ENCODE measurements at regions not wholly inside any gene's neighbourhood (a gene's known extent, or its start where the extent isn't known, plus 50 kb on each side); places are given as distances from the start of the nearest gene placed in this dataset.
"Not testable (repeated sequence)": the region's sequence is repeated elsewhere in the genome, so short reads cannot be mapped to it uniquely, and the experiment has no call there.

DNA sequence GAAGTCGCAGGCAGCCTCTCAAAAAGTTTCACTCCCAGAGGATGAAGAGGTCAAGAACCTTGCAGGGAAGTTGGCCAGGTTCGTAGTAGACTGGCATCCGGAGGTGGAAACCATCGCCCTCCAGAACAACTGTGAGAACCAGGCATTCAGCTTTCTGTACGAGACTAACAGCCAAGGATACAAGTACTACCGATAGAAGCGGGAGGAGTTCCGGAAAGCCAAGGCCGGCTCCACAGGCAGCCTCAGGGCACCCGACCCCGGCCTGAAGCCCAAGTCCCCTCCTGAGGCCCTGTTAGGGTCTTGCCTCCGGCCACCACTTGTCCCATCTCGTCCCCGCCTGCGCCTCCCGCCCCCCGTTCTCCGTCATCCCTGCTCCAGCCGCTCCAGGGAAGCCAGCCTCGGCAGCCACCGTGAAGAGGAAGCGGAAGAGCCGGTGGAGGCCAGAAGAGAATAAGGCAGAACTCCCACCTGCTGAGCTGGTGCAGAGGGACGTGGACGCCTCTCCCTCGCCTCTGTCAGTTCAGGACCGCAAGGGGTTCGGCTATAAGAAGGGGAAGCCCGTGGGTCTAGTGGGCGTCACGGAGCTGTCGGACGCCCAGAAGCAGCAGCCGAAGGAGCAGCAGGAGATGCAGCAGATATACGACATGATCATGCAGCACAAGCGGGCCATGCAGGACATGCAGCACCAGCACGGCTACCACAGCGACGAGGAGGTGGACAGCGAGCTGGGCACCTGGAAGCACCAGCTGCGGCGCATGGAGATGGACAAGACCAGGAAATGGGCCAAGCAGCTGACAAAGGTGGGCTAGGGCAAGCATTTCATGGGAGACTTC is 366.8 kb upstream of the ATXN7L3B start:
- no peak overlapping the region for H3K27ac ChIP-seq (ENCODE audit: low read length)
- DNase-seq, result no peak
- no peak overlapping the region for H3K4me2 ChIP-seq (ENCODE audit: low read depth, low read length, poor library complexity, severe bottlenecking)
- H4K20me1 ChIP-seq (ENCODE audit: insufficient read depth, low read depth, low read length), result no peaks in the 10 kb centered on the region
- no peak overlapping the region for H2AFZ ChIP-seq (ENCODE audit: low read length)
- H3K9ac ChIP-seq (ENCODE audit: low read length), result no peak overlapping the region
- no peak overlapping the region for H3K4me3 ChIP-seq (ENCODE audit: low read length)
- H3K27me3 ChIP-seq (ENCODE audit: low read length), result no peaks in the 10 kb centered on the region
- no peaks in the 10 kb centered on the region for H3K79me2 ChIP-seq (ENCODE audit: low read length)
- no peaks in the 10 kb centered on the region for H3K36me3 ChIP-seq (ENCODE audit: insufficient read depth, low read length)
- H3K4me1 ChIP-seq (ENCODE audit: low read length), result no peaks in the 10 kb centered on the region
- H3K9me2 ChIP-seq (replicated peaks; ENCODE audit: insufficient read depth, low read length), result no peaks in the 10 kb centered on the region
- H3K9me3 ChIP-seq (ENCODE audit: low read length), result no peaks in the 10 kb centered on the region

DNA sequence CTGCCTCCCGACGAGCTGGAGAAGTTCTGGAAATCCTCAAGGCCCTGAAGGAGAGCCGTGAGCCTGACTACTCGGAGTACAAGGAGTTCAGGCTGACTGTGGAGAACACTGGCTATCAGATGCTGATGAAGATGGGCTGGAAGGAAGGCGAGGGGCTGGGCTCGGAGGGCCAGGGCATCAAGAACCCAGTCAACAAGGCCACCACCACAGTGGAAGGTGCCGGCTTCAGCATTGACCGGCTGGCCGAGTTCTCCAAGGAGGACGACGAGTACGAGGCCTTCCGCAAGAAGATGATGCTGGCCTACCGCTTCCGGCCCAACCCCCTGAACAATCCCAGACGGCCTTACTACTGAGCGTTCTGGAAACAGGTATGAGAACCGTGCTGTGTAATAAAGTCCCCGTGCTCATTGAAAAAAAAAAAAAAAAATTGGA is 366.1 kb upstream of the ATXN7L3B start:
- Histone ChIP-seq H3K9me2 (replicated peaks; ENCODE audit: insufficient read depth, low read length) (no peaks in the 10 kb centered on the region), H3K4me2 (ENCODE audit: low read depth, low read length, poor library complexity, severe bottlenecking) (no peak overlapping the region), H3K27ac (ENCODE audit: low read length) (no peak overlapping the region), H3K36me3 (ENCODE audit: insufficient read depth, low read length) (no peaks in the 10 kb centered on the region), H3K9me3 (ENCODE audit: low read length) (no peaks in the 10 kb centered on the region), H3K4me3 (ENCODE audit: low read length) (no peak overlapping the region), H3K4me1 (ENCODE audit: low read length) (no peaks in the 10 kb centered on the region), H4K20me1 (ENCODE audit: insufficient read depth, low read depth, low read length) (no peaks in the 10 kb centered on the region), H3K9ac (ENCODE audit: low read length) (no peak overlapping the region), H3K27me3 (ENCODE audit: low read length) (no peaks in the 10 kb centered on the region), H2AFZ (ENCODE audit: low read length) (no peak overlapping the region), H3K79me2 (ENCODE audit: low read length) (no peaks in the 10 kb centered on the region)
- DNase-seq, result no peak

DNA sequence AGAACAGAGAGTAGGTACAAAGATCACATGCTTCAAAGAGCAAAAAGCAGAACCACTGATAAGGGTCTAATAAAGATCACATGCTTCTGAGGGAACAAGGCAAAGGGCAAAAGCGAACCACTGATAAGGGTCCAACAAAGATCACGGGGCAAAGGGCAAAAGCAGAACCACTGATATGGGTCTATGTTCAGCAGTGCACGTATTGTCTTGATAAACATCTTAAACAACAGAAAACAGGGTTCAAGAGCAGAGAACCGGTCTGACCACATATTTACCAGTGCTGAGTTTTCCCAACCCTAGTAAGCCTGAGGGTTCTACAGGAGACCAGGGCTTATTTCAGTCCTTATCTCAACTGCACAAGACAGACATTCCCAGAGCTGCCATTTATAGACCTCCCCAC is 362.7 kb upstream of the ATXN7L3B start:
- not testable (repeated sequence) for H3K9ac ChIP-seq (ENCODE audit: low read length); H3K27ac ChIP-seq (ENCODE audit: low read length); H3K27me3 ChIP-seq (ENCODE audit: low read length); H3K79me2 ChIP-seq (ENCODE audit: low read length); DNase-seq; H4K20me1 ChIP-seq (ENCODE audit: insufficient read depth, low read depth, low read length); H3K9me3 ChIP-seq (ENCODE audit: low read length); H3K4me3 ChIP-seq (ENCODE audit: low read length); H3K4me1 ChIP-seq (ENCODE audit: low read length); H3K9me2 ChIP-seq (replicated peaks; ENCODE audit: insufficient read depth, low read length); H2AFZ ChIP-seq (ENCODE audit: low read length); H3K36me3 ChIP-seq (ENCODE audit: insufficient read depth, low read length); H3K4me2 ChIP-seq (ENCODE audit: low read depth, low read length, poor library complexity, severe bottlenecking)

DNA sequence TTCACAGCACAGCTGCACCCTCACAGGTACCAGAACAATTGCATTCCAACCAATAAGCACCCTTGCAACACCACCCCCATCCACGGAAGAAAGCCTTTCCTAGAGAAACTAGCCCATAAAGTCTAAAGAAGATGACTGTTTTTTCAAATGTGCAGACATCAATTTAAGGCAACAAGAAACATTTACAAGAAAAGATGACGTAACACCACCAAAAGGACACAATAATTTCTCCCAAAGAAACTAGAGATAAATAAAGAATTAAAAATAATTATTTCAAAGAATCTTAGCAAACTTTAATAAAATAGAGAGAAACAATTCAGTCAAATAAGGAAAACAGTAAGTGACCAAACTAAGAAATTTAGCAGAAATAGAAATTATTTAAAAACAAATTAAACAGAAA is 352.3 kb upstream of the ATXN7L3B start:
- Histone ChIP-seq H3K79me2 (ENCODE audit: low read length) (no peaks in the 10 kb centered on the region), H3K27me3 (ENCODE audit: low read length) (no peaks in the 10 kb centered on the region), H3K9me2 (replicated peaks; ENCODE audit: insufficient read depth, low read length) (no peaks in the 10 kb centered on the region), H3K9me3 (ENCODE audit: low read length) (no peaks in the 10 kb centered on the region), H3K36me3 (ENCODE audit: insufficient read depth, low read length) (no peaks in the 10 kb centered on the region), H4K20me1 (ENCODE audit: insufficient read depth, low read depth, low read length) (no peaks in the 10 kb centered on the region), H3K27ac (ENCODE audit: low read length) (no peak overlapping the region), H3K4me1 (ENCODE audit: low read length) (no peaks in the 10 kb centered on the region), H3K4me3 (ENCODE audit: low read length) (no peak overlapping the region), H2AFZ (ENCODE audit: low read length) (no peak overlapping the region), H3K4me2 (ENCODE audit: low read depth, low read length, poor library complexity, severe bottlenecking) (no peak overlapping the region), H3K9ac (ENCODE audit: low read length) (no peak overlapping the region)
- DNase-seq, result no peak

DNA sequence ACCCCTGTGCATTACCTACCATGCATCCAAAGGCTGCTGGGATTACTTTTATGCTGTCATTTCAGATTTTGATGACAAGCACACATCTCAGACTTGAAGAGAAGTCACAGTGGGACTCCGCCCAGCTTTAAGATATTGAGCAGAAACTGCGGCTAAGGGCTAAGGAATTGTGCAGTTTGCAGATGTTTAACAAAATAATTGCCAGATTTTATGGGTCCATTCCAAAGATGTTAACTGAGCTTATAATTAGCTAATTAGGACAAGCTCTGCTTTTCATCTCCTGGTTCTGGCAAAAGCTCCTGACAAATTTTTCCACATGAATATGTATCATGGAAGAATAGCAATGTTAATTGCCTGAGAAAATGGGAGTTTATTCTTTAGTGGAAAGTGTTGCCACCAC is 344.4 kb upstream of the ATXN7L3B start:
- Histone ChIP-seq H3K4me2 (ENCODE audit: low read depth, low read length, poor library complexity, severe bottlenecking) (no peak overlapping the region), H3K36me3 (ENCODE audit: insufficient read depth, low read length) (no peaks in the 10 kb centered on the region), H3K9ac (ENCODE audit: low read length) (no peak overlapping the region), H3K4me3 (ENCODE audit: low read length) (no peak overlapping the region), H3K9me2 (replicated peaks; ENCODE audit: insufficient read depth, low read length) (no peaks in the 10 kb centered on the region), H2AFZ (ENCODE audit: low read length) (no peak overlapping the region), H3K27ac (ENCODE audit: low read length) (no peak overlapping the region), H3K79me2 (ENCODE audit: low read length) (no peaks in the 10 kb centered on the region), H3K9me3 (ENCODE audit: low read length) (no peaks in the 10 kb centered on the region), H3K27me3 (ENCODE audit: low read length) (no peaks in the 10 kb centered on the region), H3K4me1 (ENCODE audit: low read length) (no peaks in the 10 kb centered on the region), H4K20me1 (ENCODE audit: insufficient read depth, low read depth, low read length) (no peaks in the 10 kb centered on the region)
- no peak for DNase-seq

DNA sequence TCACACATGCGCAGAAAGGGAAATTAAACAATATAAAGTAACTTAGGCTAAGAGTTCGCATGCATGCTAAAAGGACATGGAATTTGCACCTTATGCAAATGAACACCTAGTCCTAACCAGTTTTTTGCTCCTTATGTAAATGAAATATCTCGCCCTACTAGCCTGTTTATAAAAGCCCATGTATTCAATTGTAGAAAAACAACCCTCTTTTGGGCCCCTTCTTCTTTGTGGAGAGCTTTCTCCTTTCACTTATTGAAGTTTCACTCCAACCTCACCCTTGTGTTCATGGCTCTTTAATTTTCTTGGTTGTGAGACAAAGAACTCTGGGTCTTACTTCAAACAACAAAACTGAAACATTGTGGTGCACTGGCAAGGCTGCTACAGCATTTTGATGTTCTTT is 333.4 kb upstream of the ATXN7L3B start:
- Histone ChIP-seq H3K36me3 (ENCODE audit: insufficient read depth, low read length) (no peaks in the 10 kb centered on the region), H3K79me2 (ENCODE audit: low read length) (no peaks in the 10 kb centered on the region), H3K9me3 (ENCODE audit: low read length) (no peaks in the 10 kb centered on the region; the same call in 1 of the 2 replicates), H4K20me1 (ENCODE audit: insufficient read depth, low read depth, low read length) (no peaks in the 10 kb centered on the region), H3K4me1 (ENCODE audit: low read length) (no peaks in the 10 kb centered on the region), H3K4me2 (ENCODE audit: low read depth, low read length, poor library complexity, severe bottlenecking) (no peak overlapping the region), H3K9ac (ENCODE audit: low read length) (no peak overlapping the region), H3K4me3 (ENCODE audit: low read length) (no peak overlapping the region), H3K27me3 (ENCODE audit: low read length) (no peaks in the 10 kb centered on the region), H3K9me2 (replicated peaks; ENCODE audit: insufficient read depth, low read length) (no peaks in the 10 kb centered on the region), H2AFZ (ENCODE audit: low read length) (no peak overlapping the region), H3K27ac (ENCODE audit: low read length) (no peak overlapping the region)
- no peak for DNase-seq

DNA sequence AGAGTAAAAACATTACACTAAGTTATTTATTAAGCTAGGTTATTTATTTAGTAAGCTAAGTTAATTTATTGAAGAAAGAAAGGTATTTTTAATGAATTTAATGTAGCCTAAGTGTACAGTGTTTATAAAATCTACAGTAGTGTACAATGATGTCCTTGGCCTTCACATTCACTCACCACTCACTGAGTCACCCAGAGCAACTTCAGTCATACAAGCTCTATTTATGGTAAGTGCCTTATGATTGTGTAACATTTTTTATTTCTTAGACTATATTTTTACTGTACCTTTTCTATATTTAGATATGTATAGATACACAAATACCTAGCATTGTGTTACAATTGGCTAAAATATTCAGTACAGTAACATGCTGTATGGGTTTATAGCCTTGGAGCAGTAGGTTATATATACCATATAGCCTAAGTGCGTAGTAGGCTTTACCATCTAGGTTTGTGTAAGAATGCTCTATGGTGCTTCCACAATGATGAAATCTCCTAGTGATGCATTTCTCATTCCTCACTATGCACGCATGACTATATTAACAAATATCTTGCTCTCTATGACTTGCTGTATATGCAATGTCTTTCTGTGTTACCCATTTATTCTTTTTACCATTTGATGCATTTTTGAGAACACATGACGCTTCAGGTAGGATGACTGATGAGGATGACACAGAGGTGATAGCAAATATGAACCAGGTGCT is 309.6 kb upstream of the ATXN7L3B start:
- no peak overlapping the region for H3K4me2 ChIP-seq (ENCODE audit: low read depth, low read length, poor library complexity, severe bottlenecking)
- no peaks in the 10 kb centered on the region for H3K27me3 ChIP-seq (ENCODE audit: low read length)
- H3K4me1 ChIP-seq (ENCODE audit: low read length), result no peaks in the 10 kb centered on the region
- no peak overlapping the region for H3K4me3 ChIP-seq (ENCODE audit: low read length)
- H3K27ac ChIP-seq (ENCODE audit: low read length), result no peak overlapping the region
- H4K20me1 ChIP-seq (ENCODE audit: insufficient read depth, low read depth, low read length), result no peaks in the 10 kb centered on the region
- no peaks in the 10 kb centered on the region for H3K79me2 ChIP-seq (ENCODE audit: low read length)
- DNase-seq, result no peak
- no peak overlapping the region for H3K9ac ChIP-seq (ENCODE audit: low read length)
- no peaks in the 10 kb centered on the region for H3K9me3 ChIP-seq (ENCODE audit: low read length)
- no peak overlapping the region for H2AFZ ChIP-seq (ENCODE audit: low read length)
- no peaks in the 10 kb centered on the region for H3K36me3 ChIP-seq (ENCODE audit: insufficient read depth, low read length)
- no peaks in the 10 kb centered on the region for H3K9me2 ChIP-seq (replicated peaks; ENCODE audit: insufficient read depth, low read length)

DNA sequence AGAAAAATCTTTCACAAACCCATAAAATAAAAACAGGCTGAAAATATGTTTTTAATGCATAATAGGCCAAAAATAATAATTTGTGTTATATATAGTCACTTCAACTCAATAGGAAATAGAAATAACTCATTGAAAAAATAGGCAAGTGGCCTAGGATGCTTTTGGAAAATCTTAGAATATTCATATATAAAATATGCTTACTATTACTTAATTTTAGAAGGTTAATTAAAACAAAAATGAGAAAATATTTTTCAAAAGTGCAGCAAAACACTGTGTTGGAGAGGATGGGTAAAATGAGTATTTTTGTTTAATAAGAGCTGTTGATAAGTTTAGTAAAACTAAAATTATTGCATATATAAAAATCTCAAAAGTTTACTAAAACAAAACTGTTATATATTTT is 308.0 kb upstream of the ATXN7L3B start:
- H3K4me1 ChIP-seq (ENCODE audit: low read length), result no peaks in the 10 kb centered on the region
- H3K79me2 ChIP-seq (ENCODE audit: low read length), result no peaks in the 10 kb centered on the region
- no peaks in the 10 kb centered on the region for H3K36me3 ChIP-seq (ENCODE audit: insufficient read depth, low read length)
- H3K4me2 ChIP-seq (ENCODE audit: low read depth, low read length, poor library complexity, severe bottlenecking), result no peak overlapping the region
- H3K9ac ChIP-seq (ENCODE audit: low read length), result no peak overlapping the region
- no peak for DNase-seq
- H2AFZ ChIP-seq (ENCODE audit: low read length), result no peak overlapping the region
- no peaks in the 10 kb centered on the region for H3K9me3 ChIP-seq (ENCODE audit: low read length)
- no peaks in the 10 kb centered on the region for H3K27me3 ChIP-seq (ENCODE audit: low read length)
- H3K9me2 ChIP-seq (replicated peaks; ENCODE audit: insufficient read depth, low read length), result no peaks in the 10 kb centered on the region
- no peaks in the 10 kb centered on the region for H4K20me1 ChIP-seq (ENCODE audit: insufficient read depth, low read depth, low read length)
- no peak overlapping the region for H3K27ac ChIP-seq (ENCODE audit: low read length)
- no peak overlapping the region for H3K4me3 ChIP-seq (ENCODE audit: low read length)
